ENCODE measurements at regions not wholly inside any gene's neighbourhood (a gene's known extent, or its start where the extent isn't known, plus 50 kb on each side); places are given as distances from the start of the nearest gene placed in this dataset.

- TF ChIP-seq, protein P1, sequence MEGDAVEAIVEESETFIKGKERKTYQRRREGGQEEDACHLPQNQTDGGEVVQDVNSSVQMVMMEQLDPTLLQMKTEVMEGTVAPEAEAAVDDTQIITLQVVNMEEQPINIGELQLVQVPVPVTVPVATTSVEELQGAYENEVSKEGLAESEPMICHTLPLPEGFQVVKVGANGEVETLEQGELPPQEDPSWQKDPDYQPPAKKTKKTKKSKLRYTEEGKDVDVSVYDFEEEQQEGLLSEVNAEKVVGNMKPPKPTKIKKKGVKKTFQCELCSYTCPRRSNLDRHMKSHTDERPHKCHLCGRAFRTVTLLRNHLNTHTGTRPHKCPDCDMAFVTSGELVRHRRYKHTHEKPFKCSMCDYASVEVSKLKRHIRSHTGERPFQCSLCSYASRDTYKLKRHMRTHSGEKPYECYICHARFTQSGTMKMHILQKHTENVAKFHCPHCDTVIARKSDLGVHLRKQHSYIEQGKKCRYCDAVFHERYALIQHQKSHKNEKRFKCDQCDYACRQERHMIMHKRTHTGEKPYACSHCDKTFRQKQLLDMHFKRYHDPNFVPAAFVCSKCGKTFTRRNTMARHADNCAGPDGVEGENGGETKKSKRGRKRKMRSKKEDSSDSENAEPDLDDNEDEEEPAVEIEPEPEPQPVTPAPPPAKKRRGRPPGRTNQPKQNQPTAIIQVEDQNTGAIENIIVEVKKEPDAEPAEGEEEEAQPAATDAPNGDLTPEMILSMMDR (IDR thresholded peaks at IDR 0.05 in 8 of 11, conservative IDR thresholded peaks at IDR 0.05 in 3 of 11), result no peak
- TF ChIP-seq POLR2A (IDR thresholded peaks at IDR 0.05), result no peak
- no peak for TF ChIP-seq POLR2AphosphoS5 (IDR thresholded peaks at IDR 0.05)
Measured at GRCh38 chr13:40186041-40186440, 480.4 kb downstream of the FOXO1 start.
